GM19025 (cell line): ENCODE measurements at regions not wholly inside any gene's neighbourhood (a gene's known extent, or its start where the extent isn't known, plus 50 kb on each side); places are given as distances from the start of the nearest gene placed in this dataset.

Source experiments
- ATAC-seq: cut with Tn5 transposase; IDR thresholded peaks from one replicate; pipeline ENCODE4 v1.9.1; 2021; ENCODE audit warnings: mild to moderate bottlenecking, low read depth, moderate library complexity; ENCODE audit not compliant: unreplicated experiment

- ATAC-seq, result no peak
These were observed 155.0 kb upstream of the SFRP2 start for GRCh38 chr4:153943738-153944415.

GRCh38 chr4:153940916-153941315 is 152.0 kb upstream of the SFRP2 start:
- ATAC-seq, result no peak

- no peak for ATAC-seq
These were observed 150.7 kb upstream of the SFRP2 start for GRCh38 chr4:153939570-153939969.

GRCh38 chr4:153938994-153939393 is 150.1 kb upstream of the SFRP2 start:
- no peak for ATAC-seq

- no peak for ATAC-seq
These were observed 148.4 kb upstream of the SFRP2 start for GRCh38 chr4:153937289-153937688.

- ATAC-seq, result no peak
These were observed 147.2 kb upstream of the SFRP2 start for GRCh38 chr4:153936121-153936520.

GRCh38 chr4:153934688-153935017 is 145.8 kb upstream of the SFRP2 start:
- no peak for ATAC-seq

GRCh38 chr4:153933915-153934687 is 145.2 kb upstream of the SFRP2 start:
- ATAC-seq, result no peak

GRCh38 chr4:153931804-153932203 is 142.9 kb upstream of the SFRP2 start:
- ATAC-seq, result no peak

- ATAC-seq, result no peak
These were observed 140.8 kb upstream of the SFRP2 start for GRCh38 chr4:153929675-153930074.

GRCh38 chr4:153927451-153927850 is 138.6 kb upstream of the SFRP2 start:
- no peak for ATAC-seq

GRCh38 chr4:153922148-153922547 is 133.3 kb upstream of the SFRP2 start:
- no peak for ATAC-seq

GRCh38 chr4:153919667-153920066 is 130.8 kb upstream of the SFRP2 start:
- no peak for ATAC-seq

GRCh38 chr4:153916273-153916755 is 127.4 kb upstream of the SFRP2 start:
- peak; percentile 99 for ATAC-seq

- ATAC-seq, result no peak
These were observed 123.4 kb upstream of the SFRP2 start for GRCh38 chr4:153912301-153912700.

- ATAC-seq, result no peak
These were observed 120.8 kb upstream of the SFRP2 start for GRCh38 chr4:153909672-153910071.

- no peak for ATAC-seq
These were observed 117.3 kb upstream of the SFRP2 start for GRCh38 chr4:153906231-153906630.

GRCh38 chr4:153905231-153905630 is 116.3 kb upstream of the SFRP2 start:
- ATAC-seq, result no peak

- no peak for ATAC-seq
These were observed 115.1 kb upstream of the SFRP2 start for GRCh38 chr4:153904011-153904410.

- ATAC-seq, result no peak
These were observed 112.3 kb upstream of the SFRP2 start for GRCh38 chr4:153901220-153901619.

- no peak for ATAC-seq
These were observed 111.5 kb upstream of the SFRP2 start for GRCh38 chr4:153900426-153900825.

GRCh38 chr4:153890761-153891160 is 101.9 kb upstream of the SFRP2 start:
- ATAC-seq, result no peak
